KMS-11 (cell line): ENCODE measurements at regions not wholly inside any gene's neighbourhood (a gene's known extent, or its start where the extent isn't known, plus 50 kb on each side); places are given as distances from the start of the nearest gene placed in this dataset.

ENCODE experiments used
- H2AFZ ChIP-seq: fragments of 200-600 bp; sonication (generic); 2 replicates; pipeline ENCODE4 v1.6.1; 2016; ENCODE audit warnings: antibody characterized with exemption, mixed run types, low read depth
- H3K27ac ChIP-seq: fragments of 200-600 bp; sonication (generic); 2 replicates; pipeline ENCODE4 v1.6.1; 2016; ENCODE audit warnings: mild to moderate bottlenecking, mixed run types
- H3K27me3 ChIP-seq: fragments of 200-600 bp; sonication (generic); 2 replicates; pipeline ENCODE4 v1.6.1; 2017; ENCODE audit warnings: mild to moderate bottlenecking, low read depth, mixed run types, moderate library complexity; ENCODE audit not compliant: insufficient read depth
- H3K36me3 ChIP-seq: fragments of 200-600 bp; sonication (generic); 2 replicates; pipeline ENCODE4 v1.6.1; 2017; ENCODE audit warnings: mild to moderate bottlenecking, mixed run types; ENCODE audit not compliant: insufficient read depth
- H3K4me1 ChIP-seq: fragments of 200-600 bp; sonication (generic); 2 replicates; pipeline ENCODE4 v1.6.1; 2016; ENCODE audit warnings: mild to moderate bottlenecking, low read depth, mixed run types; ENCODE audit not compliant: poor library complexity, severe bottlenecking
- H3K4me2 ChIP-seq: fragments of 200-600 bp; sonication (generic); 2 replicates; pipeline ENCODE4 v1.7.0; 2016; ENCODE audit warnings: mild to moderate bottlenecking, mixed run types
- H3K4me3 ChIP-seq: fragments of 200-600 bp; sonication (generic); IDR thresholded peaks from 2 replicates; pipeline ENCODE4 v1.6.1; 2017; ENCODE audit warnings: low read depth, low read length, mixed read lengths; ENCODE audit not compliant: insufficient read depth
- H3K79me2 ChIP-seq: fragments of 200-600 bp; sonication (generic); 2 replicates; pipeline ENCODE4 v1.6.1; 2016; ENCODE audit warnings: low read depth, mixed run types; ENCODE audit not compliant: insufficient read depth
- H3K9ac ChIP-seq: fragments of 200-600 bp; sonication (generic); 2 replicates; pipeline ENCODE4 v1.6.1; 2016; ENCODE audit warnings: mild to moderate bottlenecking, mixed run types
- H4K20me1 ChIP-seq: fragments of 200-600 bp; sonication (generic); 2 replicates; pipeline ENCODE4 v1.6.1; 2016; ENCODE audit warnings: mild to moderate bottlenecking, mixed run types; ENCODE audit not compliant: insufficient read depth
- CTCF ChIP-seq: fragments of 200-600 bp; sonication (generic); conservative IDR thresholded peaks from 2 replicates; pipeline ENCODE4 v1.6.1; 2017; ENCODE audit warnings: low read depth, mild to moderate bottlenecking, antibody characterized with exemption, low read length, moderate library complexity, mixed read lengths

GRCh38 chr5:167822241-167822640, 469.2 kb upstream of the WWC1 start:
- no peak for TF ChIP-seq CTCF
- H4K20me1 ChIP-seq = no peaks in the 10 kb centered on the region
- no peaks in the 10 kb centered on the region for H3K79me2 ChIP-seq
- no peaks in the 10 kb centered on the region for H3K4me1 ChIP-seq
- H3K36me3 ChIP-seq = no peaks in the 10 kb centered on the region
- H3K4me3 ChIP-seq = no peak overlapping the region
- H3K27ac ChIP-seq = no peak overlapping the region
- H3K9ac ChIP-seq = no peak overlapping the region
- no peaks in the 10 kb centered on the region for H3K27me3 ChIP-seq
- H2AFZ ChIP-seq = no peak overlapping the region
- H3K4me2 ChIP-seq = no peak overlapping the region

GRCh38 chr5:167823405-167823804, 468.0 kb upstream of the WWC1 start:
- Histone ChIP-seq H4K20me1 (no peaks in the 10 kb centered on the region), H3K4me3 (no peak overlapping the region), H2AFZ (no peak overlapping the region), H3K4me2 (no peak overlapping the region), H3K27ac (no peak overlapping the region), H3K36me3 (no peaks in the 10 kb centered on the region), H3K4me1 (no peaks in the 10 kb centered on the region), H3K79me2 (no peaks in the 10 kb centered on the region), H3K27me3 (no peaks in the 10 kb centered on the region), H3K9ac (no peak overlapping the region)
- TF ChIP-seq CTCF = no peak

DNA sequence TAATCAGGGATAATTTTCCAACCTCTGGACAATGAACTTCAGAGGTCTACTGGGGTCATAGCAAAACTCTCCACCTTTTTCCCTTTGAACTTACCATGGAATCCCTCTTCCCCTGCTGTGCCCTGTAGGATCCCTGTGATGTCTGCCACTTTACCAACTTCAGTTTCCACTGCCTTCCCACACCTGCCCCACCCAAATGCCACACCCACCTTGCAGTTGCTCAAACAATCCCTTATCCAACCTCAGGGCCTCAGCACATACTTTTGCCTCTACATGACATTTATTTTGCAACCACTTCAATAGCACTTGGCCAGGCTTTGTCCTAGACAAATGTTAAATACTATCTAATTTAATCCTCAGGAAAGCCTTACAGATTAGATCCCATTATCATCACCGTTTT, 463.7 kb upstream of the WWC1 start:
- no peak overlapping the region for H3K9ac ChIP-seq
- no peaks in the 10 kb centered on the region for H3K4me1 ChIP-seq
- no peaks in the 10 kb centered on the region for H3K79me2 ChIP-seq
- H3K27me3 ChIP-seq = no peaks in the 10 kb centered on the region
- H3K36me3 ChIP-seq = no peaks in the 10 kb centered on the region
- no peak overlapping the region for H3K4me2 ChIP-seq
- H3K27ac ChIP-seq = no peak overlapping the region
- no peak overlapping the region for H3K4me3 ChIP-seq
- no peaks in the 10 kb centered on the region for H4K20me1 ChIP-seq
- no peak for TF ChIP-seq CTCF
- no peak overlapping the region for H2AFZ ChIP-seq

GRCh38 chr5:167831754-167832504, 459.5 kb upstream of the WWC1 start:
- no peak overlapping the region for H3K4me3 ChIP-seq
- no peaks in the 10 kb centered on the region for H3K4me1 ChIP-seq
- H3K4me2 ChIP-seq = no peak overlapping the region
- no peak overlapping the region for H3K9ac ChIP-seq
- no peak for TF ChIP-seq CTCF
- no peak overlapping the region for H2AFZ ChIP-seq
- no peaks in the 10 kb centered on the region for H3K79me2 ChIP-seq
- H3K27ac ChIP-seq = no peak overlapping the region
- no peaks in the 10 kb centered on the region for H3K27me3 ChIP-seq
- H4K20me1 ChIP-seq = no peaks in the 10 kb centered on the region
- no peaks in the 10 kb centered on the region for H3K36me3 ChIP-seq
